ENCODE measurements at regions not wholly inside any gene's neighbourhood (a gene's known extent, or its start where the extent isn't known, plus 50 kb on each side); places are given as distances from the start of the nearest gene placed in this dataset.

GRCh38 chrX:146755214-146755613, 54.4 kb upstream of the CXorf51B start:
- DNase-seq (ENCODE audit: low read depth, low spot score) (no peak), FAIRE-seq (no peak)
- ChIA-PET CTCF (no interaction called here), POLR2A (no interaction called here)
- no peaks in the 10 kb centered on the region for H3K9me1 ChIP-seq (replicated peaks; ENCODE audit: control insufficient read depth, extremely low read depth, insufficient read depth, low read length)
- TF ChIP-seq POLR2A (IDR thresholded peaks at IDR 0.05; ENCODE audit: low read depth, low read length), result no peak
- TF ChIP-seq CTCF (IDR thresholded peaks at IDR 0.05; ENCODE audit: extremely low read depth in 1 of 2, insufficient read depth in 1 of 2, low read depth in 1 of 2, low read length in 2 of 2), result no peak
- TF ChIP-seq GATA2 (IDR thresholded peaks at IDR 0.05; ENCODE audit: insufficient read depth, insufficient read length, low read depth, low read length), result no peak
- no peak for TF ChIP-seq EZH2 (IDR thresholded peaks at IDR 0.05; ENCODE audit: borderline replicate concordance, low read depth, low read length, severe bottlenecking)
- no peak for TF ChIP-seq MAX (IDR thresholded peaks at IDR 0.05; ENCODE audit: insufficient read depth, insufficient read length)
- TF ChIP-seq POLR2AphosphoS5 (IDR thresholded peaks at IDR 0.05; ENCODE audit: insufficient read depth, low read depth, low read length), result no peak
- no peak for TF ChIP-seq FOS (IDR thresholded peaks at IDR 0.05; ENCODE audit: borderline replicate concordance, insufficient read depth, low read length)
- no peak for TF ChIP-seq MYC (IDR thresholded peaks at IDR 0.05; ENCODE audit: low read depth, low read length)
- TF ChIP-seq JUN (IDR thresholded peaks at IDR 0.05; ENCODE audit: borderline replicate concordance, insufficient read depth, insufficient read length, low read depth), result no peak
- H3K36me3 ChIP-seq (ENCODE audit: control insufficient read depth in 2 of 2, extremely low read depth in 1 of 2, insufficient read depth in 2 of 2, low read length in 2 of 2), result no peaks in the 10 kb centered on the region
- H3K9ac ChIP-seq (replicated peaks; ENCODE audit: extremely low read depth, insufficient read depth, low read length), result no peak overlapping the region
- BruUV-seq (replicated peaks), result no TSS peak
- H3K27me3 ChIP-seq (ENCODE audit: control insufficient read depth in 2 of 2, insufficient read depth in 2 of 2, low read length in 2 of 2), result no peaks in the 10 kb centered on the region
- intact Hi-C loops (cut with micrococcal nuclease) (no loop called here), dilution Hi-C loops (cut with MboI; ENCODE audit: extremely low pct_ligation_motif_present, low sequenced_read_pairs) (no loop called here)
- no peaks in the 10 kb centered on the region for H3K79me2 ChIP-seq (ENCODE audit: control insufficient read depth, insufficient read depth, low read length)
- no peaks in the 10 kb centered on the region for H3K4me1 ChIP-seq (ENCODE audit: control insufficient read depth, extremely low read depth, insufficient read depth, low read length)
- H3K27ac ChIP-seq (ENCODE audit: insufficient read depth, low read depth, low read length), result no peak overlapping the region
- no peaks in the 10 kb centered on the region for H4K20me1 ChIP-seq (replicated peaks; ENCODE audit: control insufficient read depth, extremely low read depth, insufficient read depth, low read length)
- H3K9me3 ChIP-seq (replicated peaks; ENCODE audit: control insufficient read depth, insufficient read depth, low read length), result no peaks in the 10 kb centered on the region
- H2AFZ ChIP-seq (ENCODE audit: low read depth, low read length), result no peak overlapping the region
- H3K4me2 ChIP-seq (ENCODE audit: insufficient read depth, low read length), result no peak overlapping the region
- no peak overlapping the region for H3K4me3 ChIP-seq (replicated peaks in 1 of 3; ENCODE audit: insufficient read depth in 1 of 3, low read depth in 1 of 3, low read length in 3 of 3)
